Transverse colon (tissue), 4 donors: ENCODE measurements at regions not wholly inside any gene's neighbourhood (a gene's known extent, or its start where the extent isn't known, plus 50 kb on each side); places are given as distances from the start of the nearest gene placed in this dataset.

Source experiments
- DNase-seq: peaks from one replicate; pipeline ENCODE4 v3.0.0-alpha.2; 2019
- H3K27ac ChIP-seq, 4 donors: fragments of 200-600 bp; sonication (generic); 2 replicates each; pipeline ENCODE4 v1.5.1; 2016 to 2018; ENCODE audit warnings: inconsistent platforms in 4 of 4
- H3K27me3 ChIP-seq: fragments of 200-600 bp; sonication (generic); 2 replicates; pipeline ENCODE4 v1.5.1; 2017; ENCODE audit warnings: inconsistent platforms
- H3K36me3 ChIP-seq, 4 donors: fragments of 200-600 bp; sonication (generic); 2 replicates each; pipeline ENCODE4 v1.5.1; 2017 to 2019; ENCODE audit warnings: inconsistent platforms in 4 of 4
- H3K4me1 ChIP-seq, 4 donors: fragments of 200-600 bp; sonication (generic); 2 replicates each; pipeline ENCODE4 v1.5.1; 2017 to 2020; ENCODE audit warnings: inconsistent platforms in 4 of 4
- H3K4me3 ChIP-seq, 4 donors: fragments of 200-600 bp; sonication (generic); 1 replicate in 1 of 4; 2 replicates in 3 of 4; pipeline versions ENCODE4 v1.5.1 to v1.6.1; 2017 to 2019; ENCODE audit warnings: inconsistent platforms in 4 of 4
- H3K9me3 ChIP-seq, 2 donors: fragments of 200-600 bp; sonication (generic); 2 replicates each; pipeline ENCODE4 v1.5.1; 2017 to 2019; ENCODE audit warnings: inconsistent platforms in 2 of 2
- EP300 ChIP-seq: sonication (generic); formaldehyde crosslinking; IDR thresholded peaks from one replicate; pipeline ENCODE4 v1.6.1; 2017; ENCODE audit warnings: antibody characterized with exemption, low read depth
- POLR2A ChIP-seq: fragments of 450-650 bp; IDR thresholded peaks from one replicate; pipeline ENCODE4 v1.6.1; 2016; ENCODE audit warnings: antibody characterized with exemption, mild to moderate bottlenecking, moderate library complexity
- POLR2AphosphoS5 ChIP-seq, 3 donors: sonication (generic); formaldehyde crosslinking; IDR thresholded peaks; one replicate each; pipeline ENCODE4 v1.6.1; 2016; ENCODE audit warnings: antibody characterized with exemption in 3 of 3
- WGBS, 2 donors: methylation state at CpG; one replicate each; pipeline ENCODE4 v1.1.5; 2018; ENCODE audit warnings: low coverage in 1 of 2; 5-methylcytosine and 5-hydroxymethylcytosine counted together
- in situ Hi-C, 4 donors: fragments of 200-750 bp; cut with MboI; loops; one replicate each; pipeline versions ENCODE4 v1.15.0 to v1.15.1; 2017; ENCODE audit warnings: low sequenced_read_pairs in 3 of 4, low pct_ligation_motif_present in 1 of 4, low pct_unique_long_range_greater_than_20kb in 1 of 4
- intact Hi-C: fragments of 100-400 bp; cut with DNase I; formaldehyde crosslinking; loops from one replicate; pipeline ENCODE4 v1.15.1; 2023; ENCODE audit warnings: low total_unique reads
- TF ChIP-seq, protein P1 (sequence below), 5 experiments: fragments of 200-600 bp in 3 of 5; fragments of 450-650 bp in 2 of 5; sonication (generic) in 3 of 5; IDR thresholded peaks; 1 replicate in 2 of 5; 2 replicates in 3 of 5; pipeline ENCODE4 v1.5.1; 2016 to 2017; ENCODE audit warnings: antibody characterized with exemption in 5 of 5, inconsistent platforms in 3 of 5, mild to moderate bottlenecking in 2 of 5, moderate library complexity in 1 of 5

DNA sequence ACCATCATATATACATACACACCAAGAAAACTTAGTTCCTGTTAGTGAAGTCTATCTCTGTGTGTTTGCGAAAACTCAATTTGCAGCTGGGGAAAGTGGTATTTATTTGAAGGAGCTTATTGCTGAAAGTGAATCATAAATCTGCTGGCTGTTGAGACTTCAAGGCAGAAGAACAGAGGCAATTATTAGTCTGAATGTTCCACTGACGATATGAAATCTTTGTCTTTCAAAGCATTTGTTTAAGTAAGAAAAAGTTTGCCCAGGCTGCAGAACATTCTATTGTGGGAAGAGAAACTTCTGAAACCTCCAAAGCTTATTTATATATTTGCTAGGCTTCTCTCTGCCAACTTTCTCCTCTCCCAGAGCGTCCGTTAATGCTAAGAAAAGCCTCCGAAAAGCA is 255.7 kb upstream of the TMPO start:
- no peaks in the 10 kb centered on the region for H3K27me3 ChIP-seq
- H3K36me3 ChIP-seq: no peaks in the 10 kb centered on the region
- H3K27ac ChIP-seq: no peak overlapping the region
- intact Hi-C loops: no loop called here
- in situ Hi-C loops: no loop called here
- TF ChIP-seq, protein P1, sequence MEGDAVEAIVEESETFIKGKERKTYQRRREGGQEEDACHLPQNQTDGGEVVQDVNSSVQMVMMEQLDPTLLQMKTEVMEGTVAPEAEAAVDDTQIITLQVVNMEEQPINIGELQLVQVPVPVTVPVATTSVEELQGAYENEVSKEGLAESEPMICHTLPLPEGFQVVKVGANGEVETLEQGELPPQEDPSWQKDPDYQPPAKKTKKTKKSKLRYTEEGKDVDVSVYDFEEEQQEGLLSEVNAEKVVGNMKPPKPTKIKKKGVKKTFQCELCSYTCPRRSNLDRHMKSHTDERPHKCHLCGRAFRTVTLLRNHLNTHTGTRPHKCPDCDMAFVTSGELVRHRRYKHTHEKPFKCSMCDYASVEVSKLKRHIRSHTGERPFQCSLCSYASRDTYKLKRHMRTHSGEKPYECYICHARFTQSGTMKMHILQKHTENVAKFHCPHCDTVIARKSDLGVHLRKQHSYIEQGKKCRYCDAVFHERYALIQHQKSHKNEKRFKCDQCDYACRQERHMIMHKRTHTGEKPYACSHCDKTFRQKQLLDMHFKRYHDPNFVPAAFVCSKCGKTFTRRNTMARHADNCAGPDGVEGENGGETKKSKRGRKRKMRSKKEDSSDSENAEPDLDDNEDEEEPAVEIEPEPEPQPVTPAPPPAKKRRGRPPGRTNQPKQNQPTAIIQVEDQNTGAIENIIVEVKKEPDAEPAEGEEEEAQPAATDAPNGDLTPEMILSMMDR (IDR thresholded peaks at IDR 0.05): no peak
- TF ChIP-seq POLR2A (no peak), POLR2AphosphoS5 (IDR thresholded peaks at IDR 0.05) (no peak)
- no peak for DNase-seq
- H3K4me3 ChIP-seq: no peak overlapping the region
- WGBS, 2 donors: 48 to 54% methylated on average over 5 of the region's 5 CpGs
- no peaks in the 10 kb centered on the region for H3K4me1 ChIP-seq
- no peaks in the 10 kb centered on the region for H3K9me3 ChIP-seq

DNA sequence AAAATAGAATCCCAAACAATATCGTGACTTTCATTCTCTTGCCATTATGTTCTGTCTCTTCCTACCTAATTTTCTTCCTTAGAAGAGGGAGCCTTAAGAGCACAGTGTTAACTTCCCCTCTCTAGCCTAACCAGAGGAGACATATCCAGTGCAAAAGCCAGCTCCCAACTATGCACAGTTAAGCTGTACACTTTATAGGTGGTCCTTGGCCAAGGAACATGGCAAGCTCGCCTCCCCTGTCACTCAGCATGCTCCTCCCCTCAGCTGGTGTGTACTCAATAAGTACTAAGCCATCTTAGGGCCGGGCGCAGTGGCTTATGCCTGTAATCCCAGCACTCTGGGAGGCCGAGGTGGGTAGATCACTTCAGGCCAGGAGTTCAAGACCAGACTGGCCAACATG is 255.1 kb upstream of the TMPO start:
- 27 to 53% methylated on average over 2 to 5 of the region's 5 CpGs for WGBS, 2 donors

DNA sequence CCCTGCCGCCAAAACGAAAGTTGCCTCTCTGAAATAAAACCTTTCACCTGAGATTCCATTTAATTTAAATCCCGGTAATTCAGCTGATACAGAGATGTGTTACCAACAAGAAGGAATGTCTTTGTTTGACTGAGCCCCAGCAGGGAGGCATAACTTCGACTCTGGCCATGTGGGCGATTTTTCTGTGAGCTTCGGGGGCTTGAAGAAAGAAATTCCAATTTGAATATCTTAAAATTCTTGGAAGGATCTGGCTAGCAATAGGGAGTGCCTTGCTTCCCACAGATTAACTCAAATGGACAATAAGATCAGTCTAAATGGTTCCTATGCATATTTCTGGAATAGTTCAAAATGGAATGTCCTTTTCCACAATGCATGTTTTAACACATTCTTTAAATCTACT is 252.5 kb upstream of the TMPO start:
- Histone ChIP-seq H3K4me3 (no peak overlapping the region), H3K4me1 (no peaks in the 10 kb centered on the region), H3K27ac (no peak overlapping the region), H3K27me3 (no peaks in the 10 kb centered on the region), H3K9me3 (peaks cover 0 to under 1% of the 10 kb centered on the region in 2 donors), H3K36me3 (no peaks in the 10 kb centered on the region)
- no peak for DNase-seq
- in situ Hi-C loops: no loop called here
- intact Hi-C loops: no loop called here
- TF ChIP-seq, protein P1 (IDR thresholded peaks at IDR 0.05): no peak
- TF ChIP-seq POLR2AphosphoS5 (IDR thresholded peaks at IDR 0.05) (no peak), EP300 (no peak), POLR2A (no peak)
- 80 to 87% methylated on average over 3 to 6 of the region's 6 CpGs for WGBS, 2 donors

More for the DNA sequence above, 255.1 kb upstream of the TMPO start:
- no peaks in the 10 kb centered on the region for H3K36me3 ChIP-seq
- no peak for DNase-seq
- H3K9me3 ChIP-seq: no peaks in the 10 kb centered on the region
- no peaks in the 10 kb centered on the region for H3K27me3 ChIP-seq
- no peak overlapping the region for H3K27ac ChIP-seq
- H3K4me1 ChIP-seq: no peaks in the 10 kb centered on the region
- TF ChIP-seq EP300: no peak
- TF ChIP-seq POLR2A: no peak
- TF ChIP-seq POLR2AphosphoS5 (IDR thresholded peaks at IDR 0.05): no peak
- TF ChIP-seq, protein P1 (IDR thresholded peaks at IDR 0.05): no peak
- no peak overlapping the region for H3K4me3 ChIP-seq
- intact Hi-C loops (no loop called here), in situ Hi-C loops (no loop called here)

DNA sequence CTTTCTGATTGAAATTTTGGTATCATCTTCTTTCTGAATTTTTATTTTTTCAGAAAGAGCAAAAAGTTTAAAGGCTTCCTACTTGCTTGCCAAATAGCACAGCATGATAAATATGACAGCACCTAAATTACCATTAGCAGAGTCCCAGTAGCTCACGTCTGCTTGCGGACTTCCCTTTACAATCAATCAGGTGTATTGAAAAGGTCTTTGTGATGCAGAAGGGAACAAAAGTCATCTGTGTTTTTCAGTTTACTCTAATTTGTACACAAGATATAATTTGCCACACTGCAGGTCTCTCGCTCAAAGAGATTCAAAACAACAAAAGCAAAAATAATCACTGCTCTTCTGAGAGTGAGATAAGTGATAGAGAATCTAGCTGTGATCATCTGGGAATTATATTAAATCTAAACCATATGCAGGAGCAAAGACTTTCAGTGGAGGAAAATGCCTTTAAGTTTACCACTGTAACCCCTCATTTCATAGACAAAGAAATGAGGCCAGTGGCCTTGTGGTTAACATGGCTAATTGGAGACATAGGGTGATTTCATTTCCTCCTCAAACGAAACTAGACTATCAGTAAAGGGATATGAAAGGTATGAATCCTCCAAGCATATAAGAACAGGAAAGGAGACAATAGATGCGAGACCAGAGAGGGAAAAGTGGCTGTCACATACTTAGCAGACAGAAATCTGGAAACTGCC is 240.8 kb upstream of the TMPO start:
- no peaks in the 10 kb centered on the region for H3K4me1 ChIP-seq
- no peak overlapping the region for H3K27ac ChIP-seq
- no peak overlapping the region for H3K4me3 ChIP-seq
- in situ Hi-C loops: no loop called here
- TF ChIP-seq POLR2A (no peak), POLR2AphosphoS5 (IDR thresholded peaks at IDR 0.05) (no peak), EP300 (no peak)
- TF ChIP-seq, protein P1 (IDR thresholded peaks at IDR 0.05): no peak
- WGBS, 2 donors: 66 to 69% methylated on average over 5 of the region's 5 CpGs
- DNase-seq: no peak
- intact Hi-C loops: no loop called here
- H3K9me3 ChIP-seq: no peaks in the 10 kb centered on the region
- no peaks in the 10 kb centered on the region for H3K36me3 ChIP-seq
- H3K27me3 ChIP-seq: no peaks in the 10 kb centered on the region
